Activated CD8-positive, alpha-beta memory T cell treated with anti-CD3 and anti-CD28 coated beads, Interleukin-2, amount 50 U/mL, for 24 hours (primary cell): ENCODE measurements at regions not wholly inside any gene's neighbourhood (a gene's known extent, or its start where the extent isn't known, plus 50 kb on each side); places are given as distances from the start of the nearest gene placed in this dataset.

Source experiments
- DNase-seq: peaks from one replicate; pipeline ENCODE4 v3.0.0-alpha.2; 2020; ENCODE audit errors: extremely low read depth

DNA sequence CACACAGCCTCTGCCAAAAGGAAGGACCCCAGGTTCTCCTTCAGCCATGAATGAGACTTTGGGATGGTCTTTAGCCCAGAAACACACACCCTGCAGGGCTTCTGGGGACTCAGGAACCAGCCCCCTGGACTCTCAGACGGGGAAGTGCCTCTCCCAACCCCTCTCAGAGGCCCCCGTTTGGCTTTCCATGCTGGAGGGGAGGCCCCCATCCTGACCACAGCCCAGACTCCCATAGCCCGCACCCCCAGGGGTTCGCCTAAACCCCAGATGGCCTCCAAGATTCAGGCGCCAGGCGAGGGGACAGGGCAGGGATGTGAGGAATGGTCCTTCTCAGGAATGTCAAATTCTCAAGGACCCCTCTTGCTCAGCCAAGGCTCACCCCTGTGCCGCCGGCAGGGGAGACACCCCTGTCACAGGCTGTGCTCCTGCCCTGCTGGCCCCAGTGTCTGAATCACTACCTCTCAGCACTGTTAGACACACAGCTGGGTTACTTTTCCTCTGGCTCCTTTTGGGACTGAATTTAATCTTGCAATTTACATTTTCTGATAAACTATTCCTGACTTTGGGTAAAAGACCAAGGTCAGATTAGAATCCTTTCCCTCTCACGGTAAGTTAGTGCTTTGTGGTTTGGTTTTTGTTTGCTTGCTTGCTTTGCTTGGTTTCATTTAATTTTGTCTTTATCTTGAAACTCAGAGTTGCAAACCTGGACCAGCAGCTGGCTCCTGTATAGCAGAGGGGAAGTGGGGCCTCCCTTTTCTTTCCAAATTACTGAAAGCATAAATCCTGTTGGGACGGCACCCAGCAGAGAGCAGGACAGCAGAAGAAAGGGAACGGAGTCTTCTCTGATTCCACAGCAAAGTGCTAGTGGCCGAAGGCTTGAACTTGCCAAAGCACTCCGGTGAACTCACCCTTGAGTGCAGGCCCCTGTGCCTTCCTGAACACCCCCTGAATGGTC is 198.9 kb upstream of the RAB6C start:
- DNase-seq = no peak

DNA sequence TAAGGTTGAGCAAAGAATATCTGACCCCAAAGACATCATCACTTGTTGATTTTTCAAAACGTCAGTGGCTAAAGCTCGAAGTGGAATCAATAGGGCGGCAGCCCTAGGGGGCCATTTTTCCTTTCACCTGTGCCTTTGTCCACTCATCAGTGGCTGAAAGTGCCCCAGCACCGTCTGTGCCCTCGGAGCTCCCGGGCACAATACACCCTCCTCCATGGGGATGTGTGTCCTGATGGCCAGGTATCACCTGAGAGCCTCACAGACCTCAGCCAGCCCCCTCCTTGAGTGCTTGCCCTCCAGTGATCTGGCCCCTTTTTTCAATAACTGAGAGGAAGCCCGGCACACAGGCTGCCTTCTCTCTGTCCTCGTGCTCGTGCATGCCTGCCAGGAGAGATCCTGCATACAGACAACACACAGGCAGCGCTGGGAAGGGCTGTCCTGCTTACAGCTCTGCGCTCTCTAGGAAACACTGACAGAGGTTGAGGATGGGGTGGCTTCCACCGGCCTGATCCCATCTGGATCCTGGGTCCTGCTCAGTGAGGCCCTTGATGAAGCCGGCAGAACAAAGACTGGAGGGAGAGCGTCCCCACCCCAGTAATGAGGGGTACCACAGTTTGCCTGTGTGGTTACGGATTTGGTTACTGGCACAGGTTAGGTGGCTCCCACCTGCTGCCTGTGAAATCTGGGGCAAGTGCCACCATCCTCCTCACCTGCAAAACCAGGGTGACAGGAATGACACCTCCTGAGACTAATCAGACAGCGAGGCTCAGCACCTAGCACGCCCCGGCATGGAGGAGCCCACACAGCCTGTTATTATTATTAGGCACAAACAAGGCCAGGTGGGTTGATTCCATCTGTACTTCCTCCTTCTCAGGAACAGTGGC is 197.5 kb upstream of the RAB6C start:
- no peak for DNase-seq

DNA sequence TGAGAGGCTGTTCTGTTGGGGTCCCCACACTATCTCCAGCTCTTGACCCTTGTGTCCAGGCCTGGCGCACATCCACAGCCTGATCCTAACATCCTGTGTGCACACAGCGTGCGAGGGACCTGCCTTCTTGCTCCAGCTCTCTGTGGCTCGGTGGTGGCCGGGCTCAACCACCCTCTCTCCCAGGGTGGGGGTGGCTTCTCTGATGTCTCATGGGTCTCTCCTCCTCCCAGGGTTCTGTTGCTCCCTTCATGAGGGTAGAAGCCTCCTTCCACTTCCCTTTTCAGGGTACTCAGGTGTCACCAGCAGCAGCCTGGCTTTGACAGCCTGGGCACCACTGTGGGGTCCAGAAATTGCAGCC is 196.9 kb upstream of the RAB6C start:
- DNase-seq = no peak

- no peak for DNase-seq
Observed at GRCh38 chr2:129784486-129784885, 195.0 kb upstream of the RAB6C start.

GRCh38 chr2:129791712-129792111 is 187.8 kb upstream of the RAB6C start:
- no peak for DNase-seq

- DNase-seq = no peak
Observed at GRCh38 chr2:129793431-129793902, 186.0 kb upstream of the RAB6C start.

GRCh38 chr2:129794116-129794515 is 185.3 kb upstream of the RAB6C start:
- no peak for DNase-seq

- no peak for DNase-seq
Observed at GRCh38 chr2:129794540-129794939, 184.9 kb upstream of the RAB6C start.

DNA sequence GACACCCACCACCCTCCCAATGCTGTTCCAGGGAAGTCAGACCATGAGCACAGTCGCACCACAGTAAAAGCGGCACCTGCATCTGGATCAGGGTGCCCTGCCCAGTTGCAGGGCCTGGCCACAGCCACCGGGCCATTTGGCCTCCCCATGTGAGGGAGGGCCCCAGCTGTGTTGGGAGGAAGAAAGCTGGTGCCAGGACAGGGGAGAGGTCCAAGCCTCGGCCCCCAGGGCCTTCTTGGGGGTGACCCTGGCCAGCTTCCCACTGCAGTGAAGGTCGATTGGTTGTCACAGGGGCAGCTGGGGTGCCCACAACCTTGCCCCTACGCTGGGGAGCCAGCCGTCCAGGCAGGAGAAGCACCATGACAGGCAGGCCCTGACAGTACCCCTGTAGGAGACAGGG is 183.2 kb upstream of the RAB6C start:
- DNase-seq = no peak

DNA sequence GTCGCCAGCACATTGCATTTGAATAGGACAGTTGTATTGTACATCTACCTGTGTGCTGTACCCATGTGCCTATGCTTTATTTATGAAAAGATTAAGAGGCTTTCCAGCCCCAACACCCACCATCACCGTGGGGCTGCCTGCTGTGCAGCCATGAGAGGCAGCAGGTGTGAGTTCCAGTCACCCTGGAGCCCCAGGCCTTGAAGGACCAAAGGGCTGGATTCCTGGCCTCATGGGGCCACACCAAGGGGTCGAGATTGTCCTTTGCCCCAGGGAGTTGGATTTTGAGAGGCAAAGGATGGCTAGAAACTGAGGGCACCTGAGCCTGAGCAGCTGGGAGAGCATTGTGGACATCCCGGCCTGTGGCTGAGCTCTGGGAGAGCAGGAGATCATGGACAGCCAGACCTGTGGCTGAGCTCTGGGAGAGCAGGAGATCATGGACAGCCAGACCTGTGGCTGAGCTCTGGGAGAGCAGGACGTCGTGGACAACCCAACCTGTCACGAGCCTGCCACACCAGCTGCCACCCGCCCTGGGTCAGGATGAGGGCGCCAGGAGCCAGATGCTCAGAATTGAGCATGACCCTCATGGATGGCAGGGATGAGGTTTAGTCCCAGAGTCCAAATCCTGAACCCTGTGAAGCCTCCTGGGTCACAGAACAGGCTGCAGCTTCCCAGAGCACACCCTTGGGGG is 182.5 kb upstream of the RAB6C start:
- DNase-seq = no peak

DNA sequence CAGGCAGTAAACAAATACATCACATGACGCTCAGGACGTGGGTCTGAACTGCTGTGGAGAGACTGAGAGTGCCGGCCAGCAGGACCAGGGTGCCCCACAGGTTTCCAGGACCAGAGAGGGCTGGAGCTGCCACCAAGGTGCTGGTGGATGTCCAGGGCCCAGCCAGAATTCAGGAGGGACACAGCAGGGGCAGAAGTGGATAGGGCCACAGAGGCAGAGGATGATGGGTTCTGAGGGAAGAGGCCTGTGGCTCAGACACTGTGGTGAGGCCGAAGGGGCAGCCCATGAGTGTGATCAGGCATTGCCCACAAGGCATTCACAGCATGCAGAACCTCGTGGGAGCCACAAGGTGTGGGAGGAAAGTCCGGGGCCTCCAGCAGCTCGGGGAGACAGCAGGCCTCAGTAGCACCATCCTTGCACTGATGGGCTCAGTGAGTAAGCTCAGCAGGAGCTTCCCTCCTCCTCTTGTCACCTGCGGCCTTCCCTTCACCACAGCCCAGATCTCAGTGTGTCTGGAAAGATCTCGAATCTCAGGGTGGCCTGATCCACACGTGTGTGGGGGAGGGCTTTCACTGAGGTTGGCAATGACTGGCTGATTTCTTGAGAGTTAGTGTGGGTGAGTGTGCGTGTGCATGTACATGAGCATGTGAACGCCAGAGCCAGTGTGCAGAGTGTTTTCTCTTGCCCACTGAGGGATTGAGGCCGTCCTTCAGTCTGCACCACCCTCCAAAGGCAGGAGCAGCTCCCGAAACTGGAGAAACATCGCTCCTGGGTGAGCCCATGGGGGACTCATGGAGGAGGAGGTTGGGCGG is 181.8 kb upstream of the RAB6C start:
- DNase-seq = no peak

DNA sequence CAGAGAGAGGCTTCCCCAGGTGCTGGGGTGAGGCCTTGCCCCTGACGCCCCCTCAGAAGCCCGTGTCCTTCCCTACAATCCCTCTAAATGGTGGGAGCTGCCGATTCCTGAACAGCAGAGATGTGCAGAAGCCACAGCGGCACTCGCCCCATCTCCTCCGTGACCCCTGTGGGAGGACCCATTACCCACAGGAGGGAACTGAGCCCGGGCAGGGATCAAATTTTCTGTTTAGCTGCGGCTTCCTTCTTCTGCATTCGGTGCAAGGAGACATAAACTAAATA is 181.2 kb upstream of the RAB6C start:
- no peak for DNase-seq

DNA sequence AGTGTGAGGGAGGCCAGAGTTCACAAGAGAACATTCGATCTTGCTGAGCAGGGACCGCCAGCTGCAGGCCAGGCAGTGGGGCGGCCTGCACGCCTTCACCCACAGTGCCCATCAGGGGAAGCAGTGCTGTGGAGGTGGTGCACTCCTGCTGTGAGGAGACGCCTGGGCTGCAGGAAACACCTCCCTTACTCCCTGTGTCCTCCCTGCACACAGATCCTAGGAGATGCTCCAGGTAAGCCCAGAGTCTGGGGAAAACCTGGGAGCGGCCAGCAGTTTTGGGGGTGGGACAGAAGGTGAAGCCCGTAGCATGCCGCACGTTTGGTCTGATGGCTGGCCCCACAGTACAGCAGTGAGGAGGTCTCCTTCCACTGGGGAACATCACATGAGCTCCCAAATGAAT is 180.8 kb upstream of the RAB6C start:
- no peak for DNase-seq

DNA sequence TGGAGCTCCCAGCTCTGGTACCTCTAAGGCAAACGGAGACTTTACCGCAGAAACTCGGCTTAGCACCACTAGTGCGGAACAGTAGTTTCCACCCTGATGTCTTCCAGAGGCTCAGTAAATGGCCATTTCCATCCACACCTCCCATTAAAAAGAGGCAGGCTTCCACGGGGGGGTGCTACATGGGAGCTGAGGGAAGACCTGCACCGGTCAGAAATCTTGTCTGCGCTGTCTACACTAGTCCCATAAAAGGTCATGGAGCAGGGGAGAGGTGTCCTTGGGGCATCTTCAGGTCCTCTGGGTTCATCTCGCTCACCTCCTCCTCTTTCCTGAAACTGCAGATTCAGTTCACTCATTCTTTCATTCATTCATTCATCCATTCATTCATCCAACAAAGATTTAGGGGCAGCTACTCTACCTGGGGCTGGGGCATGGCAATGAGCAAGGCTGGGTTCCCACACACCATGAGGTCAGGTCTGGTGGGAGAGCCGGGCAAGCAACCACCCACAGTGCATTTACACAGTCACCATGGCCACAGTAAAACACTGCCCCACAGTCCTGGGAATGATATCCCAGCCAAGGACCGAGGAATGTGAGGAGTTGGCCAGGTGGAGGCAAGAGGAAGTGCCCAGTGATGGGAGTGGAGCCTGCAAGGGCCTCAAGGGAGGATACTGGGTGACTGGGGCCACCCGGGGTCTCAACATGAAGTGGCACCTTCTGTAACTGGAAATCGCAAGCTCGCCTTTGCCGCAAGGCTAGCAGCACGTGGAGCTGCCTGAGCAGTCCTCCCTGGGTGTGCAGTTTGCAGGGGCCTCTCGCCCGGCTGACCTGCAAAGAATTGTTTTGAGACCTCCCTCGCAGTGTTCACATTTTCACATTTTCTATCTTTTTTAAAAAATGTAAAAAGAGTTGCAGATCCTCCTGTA is 180.2 kb upstream of the RAB6C start:
- DNase-seq = no peak

DNA sequence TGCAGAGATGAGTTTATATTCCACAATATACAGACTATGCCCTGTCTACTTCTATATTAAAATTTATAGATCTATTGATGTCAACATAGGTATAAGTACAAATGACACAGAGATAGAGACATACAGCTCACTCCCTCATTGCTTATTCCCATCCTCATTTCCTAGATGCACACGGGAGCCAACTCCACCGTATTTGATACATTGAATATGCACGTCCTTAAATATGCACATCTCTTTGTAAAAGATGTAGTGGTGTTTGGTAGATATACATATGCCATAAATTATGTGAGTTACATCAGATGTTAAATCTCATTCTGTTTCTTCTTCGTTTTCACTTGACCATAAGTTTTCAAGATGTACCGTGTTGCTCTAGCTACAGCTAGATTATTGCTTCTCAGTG is 179.2 kb upstream of the RAB6C start:
- no peak for DNase-seq

DNA sequence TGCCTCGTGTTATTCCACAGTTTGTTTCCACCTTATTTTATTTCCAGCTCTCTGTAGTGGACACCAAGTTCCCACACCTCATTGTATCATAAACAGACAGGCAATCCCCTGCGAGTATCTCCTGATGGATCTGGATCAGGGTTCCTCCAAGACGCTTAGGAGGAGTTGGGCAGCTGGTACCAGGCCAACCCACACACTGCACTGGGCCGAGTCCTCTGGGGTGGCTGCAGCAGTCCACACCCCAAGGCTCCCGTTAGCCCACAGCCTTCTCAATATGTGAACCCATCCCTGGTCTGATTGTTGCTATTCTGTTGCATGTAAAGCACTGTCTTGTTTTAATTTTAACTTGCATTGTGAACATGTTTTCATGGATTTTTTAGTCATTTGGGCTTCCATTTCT is 178.8 kb upstream of the RAB6C start:
- DNase-seq = no peak

DNA sequence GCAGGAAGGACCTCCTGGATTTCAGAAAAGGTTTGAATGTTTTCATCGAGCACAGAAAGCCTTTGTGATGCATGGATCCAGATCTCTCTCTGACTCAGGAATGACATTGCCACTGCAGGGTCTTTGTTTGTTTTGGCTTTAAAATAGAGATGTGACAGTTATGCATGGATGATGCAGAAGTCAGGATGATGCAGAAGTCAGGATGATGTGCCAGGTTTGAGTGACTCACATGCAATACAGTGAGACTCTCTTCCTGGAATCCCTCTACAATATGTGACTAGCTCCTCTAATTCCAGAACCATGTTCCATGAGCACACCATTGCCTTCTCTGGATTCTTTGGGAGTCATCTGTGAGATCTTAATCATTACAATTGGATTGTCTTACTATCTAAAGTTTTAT is 177.9 kb upstream of the RAB6C start:
- no peak for DNase-seq

GRCh38 chr2:129802290-129802689 is 177.2 kb upstream of the RAB6C start:
- DNase-seq = no peak

DNA sequence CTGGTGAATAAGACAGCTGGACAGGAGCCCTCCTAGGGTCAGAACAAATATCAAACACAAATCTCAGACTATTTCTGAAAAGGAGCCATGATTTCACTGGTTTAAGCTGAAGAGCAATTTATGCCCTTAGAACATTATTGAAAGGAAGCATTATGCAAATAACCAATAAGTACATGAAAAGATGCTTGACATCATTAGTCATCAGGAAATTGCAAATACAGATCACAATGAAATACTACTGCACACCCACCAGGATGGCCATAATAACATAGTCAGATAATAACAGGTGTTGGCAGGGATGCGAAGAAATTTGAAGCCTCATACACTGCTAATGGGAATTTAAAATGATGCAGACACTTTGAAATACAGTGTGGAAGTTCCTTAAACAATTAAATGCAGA is 176.4 kb upstream of the RAB6C start:
- DNase-seq = no peak

GRCh38 chr2:129803871-129804270 is 175.6 kb upstream of the RAB6C start:
- no peak for DNase-seq
